ENCODE measurements at regions not wholly inside any gene's neighbourhood (a gene's known extent, or its start where the extent isn't known, plus 50 kb on each side); places are given as distances from the start of the nearest gene placed in this dataset.
"Not testable (repeated sequence)": the region's sequence is repeated elsewhere in the genome, so short reads cannot be mapped to it uniquely, and the experiment has no call there.

DNA sequence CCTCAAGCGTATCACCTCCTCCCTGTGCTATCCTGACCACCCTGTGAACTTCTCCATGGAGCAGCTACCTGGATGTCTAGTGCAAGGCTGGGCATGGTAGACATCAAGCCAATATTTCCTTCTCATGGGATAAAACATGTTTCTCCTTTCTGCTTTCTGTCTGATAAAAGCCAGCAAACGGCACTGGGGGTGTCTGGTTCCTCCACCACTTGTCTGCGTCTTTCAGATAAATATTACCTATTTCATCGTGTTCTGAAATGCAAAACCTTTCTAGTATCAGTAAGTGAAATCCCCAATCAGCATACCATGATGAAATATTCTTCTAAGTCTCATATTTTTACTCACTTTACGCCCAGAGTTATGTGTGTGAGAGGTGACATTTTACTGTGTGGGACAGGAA, 340.2 kb downstream of the BCL2L11 start:
- H3K27me3 Mint-ChIP-seq (ENCODE audit: insufficient read depth); DNase-seq (ENCODE audit: low spot score); H3K4me1 Mint-ChIP-seq (ENCODE audit: low read depth); H3K36me3 Mint-ChIP-seq (ENCODE audit: low read depth); H3K9me3 Mint-ChIP-seq; intact Hi-C loops (cut with micrococcal nuclease): not testable (repeated sequence)
- H3K4me3 Mint-ChIP-seq: peak overlapping the region; percentile 37
- peak overlapping the region; percentile 52 for H3K27ac Mint-ChIP-seq

GRCh38 chr2:111461831-111462230, 341.1 kb downstream of the BCL2L11 start:
- H3K36me3 Mint-ChIP-seq (ENCODE audit: low read depth); H3K9me3 Mint-ChIP-seq; H3K4me1 Mint-ChIP-seq (ENCODE audit: low read depth); H3K27me3 Mint-ChIP-seq (ENCODE audit: insufficient read depth); DNase-seq (ENCODE audit: low spot score); intact Hi-C loops (cut with micrococcal nuclease): not testable (repeated sequence)
- H3K4me3 Mint-ChIP-seq: peak overlapping the region; percentile 47
- peak overlapping the region; percentile 71 for H3K27ac Mint-ChIP-seq

- H3K36me3 Mint-ChIP-seq (ENCODE audit: low read depth); H3K27me3 Mint-ChIP-seq (ENCODE audit: insufficient read depth); DNase-seq (ENCODE audit: low spot score); H3K9me3 Mint-ChIP-seq; intact Hi-C loops (cut with micrococcal nuclease): not testable (repeated sequence)
- H3K4me1 Mint-ChIP-seq (ENCODE audit: low read depth): peaks cover 14% of the 10 kb centered on the region
- peak overlapping the region; percentile 47 for H3K4me3 Mint-ChIP-seq
- H3K27ac Mint-ChIP-seq: peak overlapping the region; percentile 34
Observed at GRCh38 chr2:111462572-111462971, 341.9 kb downstream of the BCL2L11 start.

DNA sequence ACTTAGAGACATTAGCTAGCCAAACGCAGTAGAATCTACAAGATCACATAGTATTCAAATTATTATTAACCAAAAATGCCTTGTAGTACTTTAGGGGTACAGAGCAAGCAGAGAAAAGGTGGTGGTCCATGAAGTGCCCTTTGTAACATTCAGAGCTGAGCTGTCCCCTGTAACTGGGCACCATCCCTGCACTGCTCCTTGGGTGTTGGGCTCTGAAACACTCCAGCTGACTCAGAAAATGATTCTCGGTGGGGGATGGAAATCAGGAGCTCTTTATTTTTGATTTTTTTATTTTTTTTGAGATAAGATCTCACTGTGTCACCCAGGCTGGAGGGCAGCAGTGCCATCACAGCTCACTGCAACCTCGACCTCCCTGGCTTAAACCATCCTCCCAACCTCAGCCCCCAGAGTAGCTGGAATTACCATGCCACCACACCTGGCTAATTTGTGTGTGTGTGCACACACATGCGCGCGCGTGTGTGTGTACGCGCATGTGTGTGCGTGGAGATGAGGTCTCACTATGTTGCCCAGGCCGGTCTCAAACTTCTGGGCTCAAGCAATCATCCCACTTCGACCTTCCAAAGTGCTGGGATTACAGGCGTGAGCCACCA, 342.6 kb downstream of the BCL2L11 start:
- DNase-seq (ENCODE audit: low spot score): peak; percentile 16
- Mint-ChIP-seq H3K4me3 (peak overlapping the region; percentile 11), H3K27ac (peak overlapping the region; percentile 68), H3K4me1 (ENCODE audit: low read depth) (peaks cover 12% of the 10 kb centered on the region)
- intact Hi-C loops (cut with micrococcal nuclease); H3K36me3 Mint-ChIP-seq (ENCODE audit: low read depth); H3K9me3 Mint-ChIP-seq; H3K27me3 Mint-ChIP-seq (ENCODE audit: insufficient read depth): not testable (repeated sequence)

DNA sequence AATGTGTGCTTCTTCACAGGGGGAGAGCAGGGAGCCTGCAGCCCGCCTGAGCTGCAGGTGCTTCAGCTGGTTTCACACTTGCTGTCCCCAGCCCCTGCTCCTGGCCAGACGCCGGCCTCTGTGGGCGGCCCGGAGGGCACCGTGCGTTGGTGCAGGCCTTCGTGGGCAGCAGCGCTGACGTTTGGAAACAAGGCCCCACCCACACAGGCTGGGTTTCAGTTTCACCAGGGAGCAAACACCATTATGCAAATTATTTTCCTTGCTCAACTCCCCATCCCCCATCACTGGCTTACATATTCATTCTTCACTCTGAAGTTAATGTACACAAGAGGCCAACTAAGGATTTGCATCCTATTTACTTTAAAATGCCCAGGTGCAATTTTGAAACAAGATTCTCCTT, 343.2 kb downstream of the BCL2L11 start:
- H3K36me3 Mint-ChIP-seq (ENCODE audit: low read depth); H3K4me3 Mint-ChIP-seq; H3K27me3 Mint-ChIP-seq (ENCODE audit: insufficient read depth); intact Hi-C loops (cut with micrococcal nuclease); H3K4me1 Mint-ChIP-seq (ENCODE audit: low read depth); H3K9me3 Mint-ChIP-seq: not testable (repeated sequence)
- H3K27ac Mint-ChIP-seq: peak overlapping the region; percentile 58
- DNase-seq (ENCODE audit: low spot score): peak; percentile 47

DNA sequence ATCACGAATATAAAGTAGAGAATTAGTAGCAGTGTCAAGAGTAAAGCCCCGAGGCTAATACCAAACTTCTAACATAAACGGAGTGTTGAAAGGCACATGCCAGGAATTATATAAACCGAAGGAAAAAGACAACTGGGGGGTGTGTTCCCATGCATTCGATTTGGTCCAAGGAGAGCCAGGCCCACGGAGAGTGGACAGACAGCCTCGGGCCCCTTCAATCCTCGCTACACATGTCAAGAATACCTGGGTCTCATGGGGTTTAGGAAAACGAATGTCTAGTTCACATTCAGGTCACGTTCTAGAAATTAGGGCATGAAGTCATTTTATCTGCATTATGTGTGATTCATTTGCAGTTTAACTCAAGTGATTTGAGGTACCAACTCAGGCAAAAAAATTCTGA, 343.7 kb downstream of the BCL2L11 start:
- H3K27me3 Mint-ChIP-seq (ENCODE audit: insufficient read depth); H3K36me3 Mint-ChIP-seq (ENCODE audit: low read depth); DNase-seq (ENCODE audit: low spot score); H3K4me1 Mint-ChIP-seq (ENCODE audit: low read depth); intact Hi-C loops (cut with micrococcal nuclease); H3K4me3 Mint-ChIP-seq; H3K27ac Mint-ChIP-seq; H3K9me3 Mint-ChIP-seq: not testable (repeated sequence)

GRCh38 chr2:111465521-111465920, 344.8 kb downstream of the BCL2L11 start:
- H3K27ac Mint-ChIP-seq; H3K9me3 Mint-ChIP-seq; H3K27me3 Mint-ChIP-seq (ENCODE audit: insufficient read depth); H3K4me3 Mint-ChIP-seq; H3K36me3 Mint-ChIP-seq (ENCODE audit: low read depth); intact Hi-C loops (cut with micrococcal nuclease); DNase-seq (ENCODE audit: low spot score): not testable (repeated sequence)
- peaks cover 14% of the 10 kb centered on the region for H3K4me1 Mint-ChIP-seq (ENCODE audit: low read depth)

DNA sequence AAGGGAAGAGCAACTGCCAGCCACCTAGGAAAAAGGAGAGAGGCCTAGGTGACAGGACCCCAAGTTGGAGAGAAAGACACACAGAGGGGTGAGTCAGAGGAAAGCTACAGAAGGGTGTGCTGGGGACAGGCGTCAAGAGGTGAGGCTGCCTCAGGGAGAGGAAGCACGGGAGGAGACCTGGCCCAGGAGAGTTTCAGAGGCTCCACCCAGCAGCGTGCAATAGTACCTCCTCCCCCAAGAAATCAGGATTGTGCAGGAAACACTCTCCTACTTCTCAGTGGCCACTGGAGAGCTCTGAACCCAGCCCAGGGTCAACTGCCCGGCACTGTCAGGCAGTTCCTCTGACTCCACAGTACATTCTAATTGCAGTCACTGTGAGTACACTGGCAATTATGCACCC, 346.0 kb downstream of the BCL2L11 start:
- H3K27me3 Mint-ChIP-seq (ENCODE audit: insufficient read depth); H3K9me3 Mint-ChIP-seq; intact Hi-C loops (cut with micrococcal nuclease); H3K36me3 Mint-ChIP-seq (ENCODE audit: low read depth); DNase-seq (ENCODE audit: low spot score): not testable (repeated sequence)
- H3K4me3 Mint-ChIP-seq: peak overlapping the region; percentile 15
- H3K27ac Mint-ChIP-seq: peak overlapping the region; percentile 55
- H3K4me1 Mint-ChIP-seq (ENCODE audit: low read depth): peaks cover 12% of the 10 kb centered on the region

GRCh38 chr2:111470924-111471323, 350.2 kb downstream of the BCL2L11 start:
- not testable (repeated sequence) for H3K27ac Mint-ChIP-seq; H3K4me3 Mint-ChIP-seq; H3K27me3 Mint-ChIP-seq (ENCODE audit: insufficient read depth); DNase-seq (ENCODE audit: low spot score); H3K9me3 Mint-ChIP-seq
- Mint-ChIP-seq H3K36me3 (ENCODE audit: low read depth) (peaks cover 17% of the 10 kb centered on the region), H3K4me1 (ENCODE audit: low read depth) (peaks cover 32% of the 10 kb centered on the region)
- intact Hi-C loops (cut with micrococcal nuclease): loop anchor here (10.0 kb wide), 1 partner anchor 356 kb away; no protein-coding TSS in a partner anchor

- intact Hi-C loops (cut with micrococcal nuclease): loop anchor here (10.0 kb wide), 1 partner anchor 357 kb away; no protein-coding TSS in a partner anchor
- H3K36me3 Mint-ChIP-seq (ENCODE audit: low read depth): peaks cover 17% of the 10 kb centered on the region
- not testable (repeated sequence) for H3K9me3 Mint-ChIP-seq; H3K4me3 Mint-ChIP-seq; DNase-seq (ENCODE audit: low spot score); H3K27ac Mint-ChIP-seq; H3K27me3 Mint-ChIP-seq (ENCODE audit: insufficient read depth)
- H3K4me1 Mint-ChIP-seq (ENCODE audit: low read depth): peaks cover 32% of the 10 kb centered on the region
Observed at GRCh38 chr2:111471791-111472530, 351.2 kb downstream of the BCL2L11 start.

DNA sequence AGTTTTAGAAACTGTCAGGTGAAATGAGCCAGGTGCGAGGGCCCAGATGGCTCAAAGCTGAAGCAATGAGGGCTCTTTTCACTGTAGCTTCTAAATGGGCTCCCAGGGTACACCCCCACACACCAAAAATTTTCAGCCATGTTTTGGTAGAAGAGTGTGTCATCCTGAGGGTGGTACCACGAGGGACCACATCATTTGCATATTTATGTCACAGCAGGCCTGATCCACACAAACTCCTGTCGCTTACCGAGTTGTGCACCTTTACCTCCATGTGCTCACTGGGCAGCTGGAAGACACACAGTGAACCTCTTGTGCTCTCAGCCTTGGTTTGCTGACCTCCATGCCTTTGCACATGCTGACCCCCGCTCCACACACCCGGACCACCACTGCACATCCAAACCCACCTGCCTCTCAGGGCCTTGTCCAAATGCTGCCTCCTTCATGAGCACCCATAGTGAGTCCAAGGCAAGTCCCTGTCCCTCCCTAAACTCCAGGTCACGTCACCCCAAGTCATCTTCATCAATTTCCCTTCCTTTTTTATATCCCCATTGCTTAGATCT, 352.2 kb downstream of the BCL2L11 start:
- H3K36me3 Mint-ChIP-seq (ENCODE audit: low read depth): peaks cover 15% of the 10 kb centered on the region
- H3K9me3 Mint-ChIP-seq; DNase-seq (ENCODE audit: low spot score); H3K27me3 Mint-ChIP-seq (ENCODE audit: insufficient read depth): not testable (repeated sequence)
- H3K27ac Mint-ChIP-seq: peak overlapping the region; percentile 82
- H3K4me1 Mint-ChIP-seq (ENCODE audit: low read depth): peaks cover 27% of the 10 kb centered on the region
- H3K4me3 Mint-ChIP-seq: peak overlapping the region; percentile 44
- intact Hi-C loops (cut with micrococcal nuclease): loop anchor here (10.0 kb wide), 1 partner anchor 358 kb away; no protein-coding TSS in a partner anchor

GRCh38 chr2:111473522-111473921, 352.8 kb downstream of the BCL2L11 start:
- not testable (repeated sequence) for H3K27me3 Mint-ChIP-seq (ENCODE audit: insufficient read depth); H3K9me3 Mint-ChIP-seq; DNase-seq (ENCODE audit: low spot score)
- H3K27ac Mint-ChIP-seq: peak overlapping the region; percentile 82
- peak overlapping the region; percentile 44 for H3K4me3 Mint-ChIP-seq
- intact Hi-C loops (cut with micrococcal nuclease): loop anchor here (10.0 kb wide), 1 partner anchor 359 kb away; no protein-coding TSS in a partner anchor
- H3K4me1 Mint-ChIP-seq (ENCODE audit: low read depth): peaks cover 27% of the 10 kb centered on the region
- H3K36me3 Mint-ChIP-seq (ENCODE audit: low read depth): peaks cover 15% of the 10 kb centered on the region

GRCh38 chr2:111474198-111474705, 353.5 kb downstream of the BCL2L11 start:
- not testable (repeated sequence) for DNase-seq (ENCODE audit: low spot score); H3K27me3 Mint-ChIP-seq (ENCODE audit: insufficient read depth); H3K4me3 Mint-ChIP-seq; H3K9me3 Mint-ChIP-seq
- Mint-ChIP-seq H3K4me1 (ENCODE audit: low read depth) (peaks cover 32% of the 10 kb centered on the region), H3K27ac (peak overlapping the region; percentile 26), H3K36me3 (ENCODE audit: low read depth) (peaks cover 15% of the 10 kb centered on the region)
- intact Hi-C loops (cut with micrococcal nuclease): loop anchor here (10.0 kb wide), 1 partner anchor 359 kb away; no protein-coding TSS in a partner anchor
